Adrenal gland (tissue), 9 donors: ENCODE measurements at regions not wholly inside any gene's neighbourhood (a gene's known extent, or its start where the extent isn't known, plus 50 kb on each side); places are given as distances from the start of the nearest gene placed in this dataset.

Experiments used
- DNase-seq, 7 donors: peaks; one replicate each; pipeline ENCODE4 v3.0.0-alpha.2; 2019 to 2020
- H3K27ac ChIP-seq, 5 donors: fragments of 200-600 bp; sonication (generic) in 4 of 5; 1 replicate in 3 of 5; 2 replicates in 2 of 5; pipeline versions ENCODE4 v1.5.1 to v1.8.0; 2016 to 2020; ENCODE audit warnings: mild to moderate bottlenecking in 1 of 5
- H3K27me3 ChIP-seq: fragments of 200-600 bp; 2 replicates; pipeline ENCODE4 v1.8.0; 2021
- H3K36me3 ChIP-seq, 2 donors: fragments of 200-600 bp; replicated peaks in 1 of 2; 1 replicate in 1 of 2; 2 replicates in 1 of 2; pipeline versions ENCODE4 v1.5.1 to v1.8.0; 2018 to 2022
- H3K4me1 ChIP-seq, 2 donors: fragments of 200-600 bp; replicated peaks in 1 of 2; 1 replicate in 1 of 2; 2 replicates in 1 of 2; pipeline versions ENCODE4 v1.5.1 to v1.8.0; 2018 to 2021
- H3K4me3 ChIP-seq, 4 donors: fragments of 200-600 bp; sonication (generic) in 3 of 4; one replicate each; pipeline ENCODE4 v1.5.1; 2016 to 2018
- H3K9me3 ChIP-seq, 3 donors: fragments of 200-600 bp; sonication (generic) in 1 of 3; replicated peaks in 1 of 3; 1 replicate in 2 of 3; 2 replicates in 1 of 3; pipeline versions ENCODE4 v1.5.1 to v1.8.0; 2016 to 2021
- POLR2A ChIP-seq, 2 donors: fragments of 450-650 bp; IDR thresholded peaks; one replicate each; pipeline ENCODE4 v1.6.1; 2017; ENCODE audit warnings: antibody characterized with exemption in 2 of 2, mild to moderate bottlenecking in 2 of 2, moderate library complexity in 1 of 2
- WGBS, 4 donors: extraction: QIAGEN DNeasy Blood & Tissue Kit in 2 of 4; methylation state at CpG; one replicate each; pipeline versions ENCODE4 v1.1.5 to v1.1.7; 2013 to 2017; 5-methylcytosine and 5-hydroxymethylcytosine counted together
- intact Hi-C, 2 donors: fragments of 100-400 bp; cut with DNase I; formaldehyde crosslinking; loops; one replicate each; pipeline versions ENCODE4 v1.14.1 to v1.15.0; 2022 to 2023
- TF ChIP-seq, protein P1 (sequence below), 6 experiments: fragments of 450-650 bp in 4 of 6; fragments of 200-600 bp in 2 of 6; sonication (generic) in 1 of 6; IDR thresholded peaks; 1 replicate in 5 of 6; 2 replicates in 1 of 6; pipeline versions ENCODE4 v1.5.1 to v1.8.0; 2016 to 2021; ENCODE audit warnings: antibody characterized with exemption in 6 of 6, mild to moderate bottlenecking in 2 of 6, moderate library complexity in 1 of 6
- donor health status: healthy with polysubstance abuse.
- donor health status: Bipolar disorder and iron deficiency.
- donor health status: DM: yes; HTN: yes; CAD: no.
- donor health status: DM: no; HTN: no; CAD: no.
- donor health status: DM: no; HTN: no; CAD: no.

DNA sequence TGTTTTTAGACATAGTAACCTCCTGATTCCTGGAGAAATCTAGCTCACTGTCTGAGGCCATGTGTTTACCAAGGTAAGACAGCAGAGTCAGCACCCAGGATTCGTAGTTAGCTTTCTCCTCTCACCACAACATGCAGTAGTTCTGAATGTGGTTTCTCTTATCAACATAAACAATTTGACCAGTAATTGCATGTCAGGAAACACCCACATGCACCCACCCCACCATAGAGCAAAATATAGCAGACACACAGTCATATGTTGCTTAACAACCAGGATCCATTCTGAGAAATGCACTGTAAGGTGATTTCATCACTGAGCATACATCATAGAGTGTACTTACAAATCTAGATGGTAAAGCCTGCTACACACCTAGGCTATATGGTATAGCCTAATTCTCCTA lies 1004.0 kb downstream of the ANKRD7 start:
- Histone ChIP-seq H3K27me3 (no peaks in the 10 kb centered on the region), H3K27ac (no peak overlapping the region), H3K36me3 (no peaks in the 10 kb centered on the region), H3K4me1 (no peaks in the 10 kb centered on the region), H3K4me3 (no peak overlapping the region), H3K9me3 (no peaks in the 10 kb centered on the region)
- no peak for TF ChIP-seq POLR2A (IDR thresholded peaks at IDR 0.05)
- TF ChIP-seq, protein P1, sequence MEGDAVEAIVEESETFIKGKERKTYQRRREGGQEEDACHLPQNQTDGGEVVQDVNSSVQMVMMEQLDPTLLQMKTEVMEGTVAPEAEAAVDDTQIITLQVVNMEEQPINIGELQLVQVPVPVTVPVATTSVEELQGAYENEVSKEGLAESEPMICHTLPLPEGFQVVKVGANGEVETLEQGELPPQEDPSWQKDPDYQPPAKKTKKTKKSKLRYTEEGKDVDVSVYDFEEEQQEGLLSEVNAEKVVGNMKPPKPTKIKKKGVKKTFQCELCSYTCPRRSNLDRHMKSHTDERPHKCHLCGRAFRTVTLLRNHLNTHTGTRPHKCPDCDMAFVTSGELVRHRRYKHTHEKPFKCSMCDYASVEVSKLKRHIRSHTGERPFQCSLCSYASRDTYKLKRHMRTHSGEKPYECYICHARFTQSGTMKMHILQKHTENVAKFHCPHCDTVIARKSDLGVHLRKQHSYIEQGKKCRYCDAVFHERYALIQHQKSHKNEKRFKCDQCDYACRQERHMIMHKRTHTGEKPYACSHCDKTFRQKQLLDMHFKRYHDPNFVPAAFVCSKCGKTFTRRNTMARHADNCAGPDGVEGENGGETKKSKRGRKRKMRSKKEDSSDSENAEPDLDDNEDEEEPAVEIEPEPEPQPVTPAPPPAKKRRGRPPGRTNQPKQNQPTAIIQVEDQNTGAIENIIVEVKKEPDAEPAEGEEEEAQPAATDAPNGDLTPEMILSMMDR (IDR thresholded peaks at IDR 0.05) = no peak
- no peak for DNase-seq
- 80 to 88% (median 85%) methylated on average over 1 of the region's 1 CpG for WGBS, 4 donors
- intact Hi-C loops = no loop called here

DNA sequence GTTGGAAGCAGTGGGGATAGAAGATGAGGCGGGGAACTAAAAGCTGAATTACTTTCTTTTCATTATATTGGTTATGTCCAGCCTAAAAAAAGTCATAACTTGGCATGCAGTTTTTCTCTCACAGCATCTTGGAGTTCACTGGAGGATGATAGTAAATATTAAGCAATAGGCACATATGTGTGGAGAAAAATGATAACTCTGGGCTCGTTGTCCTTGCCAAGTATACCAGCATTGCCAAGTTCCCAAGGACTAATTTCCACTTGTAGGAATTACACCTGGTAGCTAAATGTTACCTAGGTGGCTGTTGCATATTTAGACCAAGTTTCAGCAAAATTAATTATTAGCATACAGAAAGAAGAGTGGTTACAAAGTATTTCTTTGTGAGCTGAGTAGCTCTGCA lies 1007.6 kb downstream of the ANKRD7 start:
- Histone ChIP-seq H3K4me1 (no peaks in the 10 kb centered on the region), H3K4me3 (no peak overlapping the region), H3K9me3 (no peaks in the 10 kb centered on the region), H3K36me3 (no peaks in the 10 kb centered on the region), H3K27ac (no peak overlapping the region), H3K27me3 (no peaks in the 10 kb centered on the region)
- intact Hi-C loops = no loop called here
- no peak for DNase-seq
- 63 to 75% (median 71%) methylated on average over 2 of the region's 2 CpGs for WGBS, 4 donors
- TF ChIP-seq, protein P1 (IDR thresholded peaks at IDR 0.05) = no peak
- no peak for TF ChIP-seq POLR2A (IDR thresholded peaks at IDR 0.05)

DNA sequence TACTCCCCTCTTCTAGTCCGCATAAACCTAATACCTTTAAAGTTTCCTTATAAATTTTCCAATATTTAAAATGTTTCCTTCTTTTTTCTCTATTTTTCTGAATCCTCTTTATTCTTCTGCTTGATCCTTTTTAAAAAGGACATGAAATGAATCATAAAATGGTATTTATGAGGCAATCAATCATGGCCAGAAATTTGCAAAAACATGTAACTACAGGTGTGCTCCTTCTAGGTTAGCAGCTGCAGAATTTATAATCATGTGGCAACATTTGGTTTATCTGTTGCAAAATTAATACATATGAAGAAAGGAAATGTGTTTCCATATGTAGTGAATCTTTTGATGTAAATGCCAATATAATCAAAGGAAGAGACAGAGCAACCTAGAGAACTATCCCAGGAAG lies 1008.5 kb downstream of the ANKRD7 start:
- intact Hi-C loops = no loop called here
- Histone ChIP-seq H3K27ac (no peak overlapping the region), H3K4me1 (no peaks in the 10 kb centered on the region), H3K4me3 (no peak overlapping the region), H3K9me3 (no peaks in the 10 kb centered on the region), H3K27me3 (no peaks in the 10 kb centered on the region), H3K36me3 (no peaks in the 10 kb centered on the region)
- 87 to 95% (median 90%) methylated on average over 1 of the region's 1 CpG for WGBS, 4 donors
- DNase-seq = no peak
- TF ChIP-seq, protein P1 (IDR thresholded peaks at IDR 0.05) = no peak
- no peak for TF ChIP-seq POLR2A (IDR thresholded peaks at IDR 0.05)

DNA sequence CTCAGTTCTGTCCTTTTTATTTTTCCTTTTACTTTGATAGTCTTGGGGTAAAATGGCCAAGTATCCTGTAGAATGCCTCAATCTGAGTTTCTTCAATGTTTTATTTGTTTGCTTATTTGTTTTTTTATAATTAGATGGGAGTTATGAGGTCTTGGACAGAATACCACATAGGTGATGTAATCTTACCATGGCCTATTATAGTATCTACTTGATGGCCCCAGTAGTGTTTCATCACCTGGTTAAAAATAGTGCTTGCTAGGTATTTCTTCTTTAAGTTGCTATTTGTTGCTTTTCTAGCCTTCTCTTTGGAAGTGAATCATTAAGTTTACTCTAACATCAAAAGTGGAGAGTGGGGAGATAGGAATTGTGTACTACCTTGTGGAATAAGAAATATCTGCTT lies 1020.0 kb upstream of the KCND2 start:
- Histone ChIP-seq H3K4me1 (no peaks in the 10 kb centered on the region), H3K36me3 (no peaks in the 10 kb centered on the region), H3K27ac (no peak overlapping the region), H3K4me3 (no peak overlapping the region), H3K9me3 (no peaks in the 10 kb centered on the region), H3K27me3 (no peaks in the 10 kb centered on the region)
- TF ChIP-seq, protein P1 (IDR thresholded peaks at IDR 0.05) = no peak
- TF ChIP-seq POLR2A (IDR thresholded peaks at IDR 0.05) = no peak
- no peak for DNase-seq
- intact Hi-C loops = no loop called here
